IMR-90 (cell line): ENCODE measurements at regions not wholly inside any gene's neighbourhood (a gene's known extent, or its start where the extent isn't known, plus 50 kb on each side); places are given as distances from the start of the nearest gene placed in this dataset.
A peak's percentile ranks its signal among the peaks of the same experiment; 100 is the strongest.

ENCODE experiments used
- ATAC-seq: fragments of 200-7000 bp; cut with Tn5 transposase; 2 replicates; pipeline ENCODE4 v1.9.1; 2020; ENCODE audit warnings: low read depth, mild to moderate bottlenecking, moderate library complexity
- BruUV-seq: library from RNA; stranded (reverse); fragments of 400-500 nt; replicated peaks from 2 replicates; lab custom pipeline; 2021; lab: Mats Ljungman, UMichigan
- CTCF ChIA-PET: fragments of 300-600 bp; formaldehyde crosslinking; extraction: SDS; loops from one replicate; lab custom pipeline; 2021; ENCODE audit warnings: antibody characterized with exemption; lab: Yijun Ruan, JAX
- POLR2A ChIA-PET: fragments of 300-600 bp; sonication (Branson Sonifier 250); formaldehyde crosslinking; loops from one replicate; lab custom pipeline; 2022; ENCODE audit warnings: antibody characterized with exemption; ENCODE audit not compliant: unreplicated experiment; lab: Charles Lee
- DNase-seq: peaks from one replicate; pipeline ENCODE4 v3.0.0; 2013
- H2AFZ ChIP-seq: replicated peaks from 2 replicates; pipeline ENCODE3; 2013; ENCODE audit warnings: low read length, mild to moderate bottlenecking; ENCODE audit not compliant: poor library complexity
- H2AK5ac ChIP-seq: 2 replicates; pipeline ENCODE4 v1.6.1; 2013; ENCODE audit warnings: low read depth, low read length, inconsistent platforms
- H2AK9ac ChIP-seq: replicated peaks from 2 replicates; pipeline ENCODE3; 2013; ENCODE audit warnings: mild to moderate bottlenecking, low read depth, low read length, moderate library complexity; ENCODE audit not compliant: poor library complexity
- H2BK120ac ChIP-seq: 2 replicates; pipeline ENCODE4 v1.6.1; 2013; ENCODE audit warnings: low read depth, low read length, inconsistent platforms
- H2BK15ac ChIP-seq: 3 replicates; pipeline ENCODE4 v1.6.1; 2013; ENCODE audit warnings: low read depth, low read length, inconsistent platforms
- H2BK20ac ChIP-seq: 2 replicates; pipeline ENCODE4 v1.6.1; 2013; ENCODE audit warnings: low read depth, mild to moderate bottlenecking, inconsistent platforms, low read length, moderate library complexity
- H2BK5ac ChIP-seq: 2 replicates; pipeline ENCODE4 v1.6.1; 2013; ENCODE audit warnings: mild to moderate bottlenecking, low read depth, low read length, inconsistent platforms; ENCODE audit not compliant: poor library complexity, severe bottlenecking
- H3K14ac ChIP-seq: replicated peaks from 2 replicates; pipeline ENCODE4 v1.6.1; 2013; ENCODE audit warnings: low read depth, low read length, inconsistent platforms
- H3K18ac ChIP-seq: 2 replicates; pipeline ENCODE4 v1.6.1; 2013; ENCODE audit warnings: low read depth, low read length, control low read depth
- H3K23ac ChIP-seq: 2 replicates; pipeline ENCODE4 v1.6.1; 2013; ENCODE audit warnings: low read depth, low read length, inconsistent platforms
- H3K27ac ChIP-seq: 2 replicates; pipeline ENCODE4 v1.5.1; 2013; ENCODE audit warnings: mild to moderate bottlenecking, control low read depth, low read length; ENCODE audit not compliant: insufficient read depth
- H3K27me3 ChIP-seq: 2 replicates; pipeline ENCODE4 v1.6.1; 2013; ENCODE audit warnings: low read length; ENCODE audit not compliant: control insufficient read depth, insufficient read depth
- H3K36me3 ChIP-seq: 2 replicates; pipeline ENCODE4 v1.6.1; 2013; ENCODE audit warnings: low read length, mixed read lengths; ENCODE audit not compliant: control insufficient read depth, insufficient read depth
- H3K4ac ChIP-seq: 2 replicates; pipeline ENCODE4 v1.6.1; 2013; ENCODE audit warnings: low read depth, low read length, inconsistent platforms
- H3K4me1 ChIP-seq: 2 replicates; pipeline ENCODE4 v1.6.1; 2013; ENCODE audit warnings: low read length, mixed read lengths; ENCODE audit not compliant: control insufficient read depth, insufficient read depth
- H3K4me2 ChIP-seq: 2 replicates; pipeline ENCODE4 v1.6.1; 2013; ENCODE audit warnings: low read depth, mild to moderate bottlenecking, control low read depth, low read length, moderate library complexity
- H3K4me3 ChIP-seq: 2 replicates; pipeline ENCODE4 v1.5.1; 2013; ENCODE audit warnings: low read depth, mild to moderate bottlenecking, control low read depth, low read length, moderate library complexity; ENCODE audit not compliant: insufficient read depth
- H3K56ac ChIP-seq: 2 replicates; pipeline ENCODE4 v1.6.1; 2013; ENCODE audit warnings: low read length, inconsistent platforms; ENCODE audit not compliant: insufficient read depth; ENCODE audit errors: extremely low read depth
- H3K79me1 ChIP-seq, 2 experiments: 2 replicates each; pipeline ENCODE4 v1.6.1; 2013; ENCODE audit warnings: low read length in 2 of 2, inconsistent platforms in 1 of 2, low read depth in 1 of 2
- H3K9ac ChIP-seq: 2 replicates; pipeline ENCODE4 v1.6.1; 2013; ENCODE audit warnings: low read depth, low read length, control low read depth
- H3K9me1 ChIP-seq: 2 replicates; pipeline ENCODE4 v1.6.1; 2013; ENCODE audit warnings: low read length, inconsistent platforms; ENCODE audit not compliant: insufficient read depth
- H3K9me3 ChIP-seq: 2 replicates; pipeline ENCODE4 v1.6.1; 2013; ENCODE audit warnings: low read length; ENCODE audit not compliant: control insufficient read depth, insufficient read depth
- H4K20me1 ChIP-seq: 2 replicates; pipeline ENCODE4 v1.6.1; 2013; ENCODE audit warnings: low read length, inconsistent platforms; ENCODE audit not compliant: insufficient read depth
- H4K5ac ChIP-seq: 2 replicates; pipeline ENCODE4 v1.6.1; 2013; ENCODE audit warnings: mild to moderate bottlenecking, low read depth, low read length, control low read depth
- H4K8ac ChIP-seq, 2 experiments: 2 replicates each; pipeline ENCODE4 v1.6.1; 2013; ENCODE audit warnings: low read depth in 2 of 2, low read length in 2 of 2, control low read depth in 1 of 2, inconsistent platforms in 1 of 2
- H4K91ac ChIP-seq: 2 replicates; pipeline ENCODE4 v1.6.1; 2013; ENCODE audit warnings: low read depth, low read length, inconsistent platforms; ENCODE audit not compliant: insufficient read depth
- BHLHE40 ChIP-seq: fragments of 150-350 bp; IDR thresholded peaks from 2 replicates; pipeline ENCODE4 v1.6.1; 2016; ENCODE audit warnings: mild to moderate bottlenecking, low read depth, low read length
- CEBPB ChIP-seq: IDR thresholded peaks from 2 replicates; pipeline ENCODE4 v1.6.1; 2012; ENCODE audit warnings: low read depth, low read length, improper control_type of control experiment
- CHD1 ChIP-seq: IDR thresholded peaks from 2 replicates; pipeline ENCODE4 v1.6.1; 2012; ENCODE audit warnings: low read depth, low read length, improper control_type of control experiment
- CTCF ChIP-seq: conservative IDR thresholded peaks from 2 replicates; pipeline ENCODE4 v1.5.1; 2012; ENCODE audit warnings: mild to moderate bottlenecking, low read depth, low read length, improper control_type of control experiment
- ELK1 ChIP-seq: fragments of 150-350 bp; IDR thresholded peaks from 2 replicates; pipeline ENCODE4 v1.6.1; 2016; ENCODE audit warnings: low read depth, mild to moderate bottlenecking, low read length, moderate library complexity, borderline replicate concordance
- FOS ChIP-seq: fragments of 150-350 bp; IDR thresholded peaks from 2 replicates; pipeline ENCODE4 v1.6.1; 2016; ENCODE audit warnings: low read depth, low read length
- MAFK ChIP-seq: IDR thresholded peaks from 2 replicates; pipeline ENCODE4 v1.6.1; 2012; ENCODE audit warnings: low read depth, low read length, improper control_type of control experiment
- MAZ ChIP-seq: IDR thresholded peaks from 2 replicates; pipeline ENCODE4 v1.6.1; 2012; ENCODE audit warnings: low read depth, mild to moderate bottlenecking, low read length, improper control_type of control experiment, moderate library complexity, borderline replicate concordance
- MXI1 ChIP-seq: IDR thresholded peaks from 2 replicates; pipeline ENCODE4 v1.6.1; 2012; ENCODE audit warnings: low read depth, mild to moderate bottlenecking, low read length, moderate library complexity, borderline replicate concordance
- NFE2L2 ChIP-seq: fragments of 150-350 bp; IDR thresholded peaks from 2 replicates; pipeline ENCODE4 v1.6.1; 2016; ENCODE audit warnings: low read depth, mild to moderate bottlenecking, low read length
- POLR2A ChIP-seq: IDR thresholded peaks from 2 replicates; pipeline ENCODE4 v1.6.1; 2012; ENCODE audit warnings: mild to moderate bottlenecking, low read depth, low read length
- RAD21 ChIP-seq: IDR thresholded peaks from 2 replicates; pipeline ENCODE4 v1.6.1; 2012; ENCODE audit warnings: low read length, improper control_type of control experiment
- RCOR1 ChIP-seq: IDR thresholded peaks from 2 replicates; pipeline ENCODE4 v1.6.1; 2012; ENCODE audit warnings: mild to moderate bottlenecking, low read length, improper control_type of control experiment; ENCODE audit not compliant: insufficient replicate concordance
- RFX5 ChIP-seq: IDR thresholded peaks from 2 replicates; pipeline ENCODE4 v1.8.0; 2012; ENCODE audit warnings: low read depth, mild to moderate bottlenecking, low read length, moderate library complexity
- SMC3 ChIP-seq: fragments of 150-350 bp; IDR thresholded peaks from 2 replicates; pipeline ENCODE4 v1.6.1; 2016; ENCODE audit warnings: low read depth, mild to moderate bottlenecking, antibody characterized with exemption, low read length, moderate library complexity
- USF2 ChIP-seq: fragments of 150-350 bp; IDR thresholded peaks from 2 replicates; pipeline ENCODE4 v1.6.1; 2017; ENCODE audit warnings: mild to moderate bottlenecking, antibody characterized with exemption, low read length, low read depth
- WGBS, 2 experiments: methylation state at CpG; one replicate each; pipeline versions ENCODE4 v1.1.5 to v1.1.7; 2013; ENCODE audit warnings: missing lambda C conversion rate in 2 of 2; ENCODE audit not compliant: insufficient read length in 1 of 2; ENCODE audit errors: extremely low coverage in 2 of 2; 5-methylcytosine and 5-hydroxymethylcytosine counted together
- dilution Hi-C: fragments of 300-500 bp; cut with HindIII; formaldehyde crosslinking; loops from one replicate; pipeline ENCODE4 v1.14.3; 2018; ENCODE audit warnings: low sequenced_read_pairs; ENCODE audit not compliant: unreplicated experiment
- in situ Hi-C: fragments of 300-500 bp; cut with MboI; formaldehyde crosslinking; loops from 3 replicates; pipeline ENCODE4 v1.14.3; 2019; ENCODE audit warnings: low sequenced_read_pairs, inconsistent platforms, mixed read lengths
- intact Hi-C: fragments of 100-400 bp; cut with micrococcal nuclease; formaldehyde crosslinking; loops from 2 replicates; pipeline ENCODE4 v1.10.0; 2022

- H4K91ac ChIP-seq = no peak overlapping the region
- peak overlapping the region; percentile 42 for H3K18ac ChIP-seq
- CTCF ChIA-PET = interaction anchor here (0.6 kb wide), 1 partner anchor 82 kb away, joined by 4 read pairs; no protein-coding TSS in a partner anchor
- H2AK9ac ChIP-seq = no peak overlapping the region
- H3K4me3 ChIP-seq = no peak overlapping the region
- H3K9me1 ChIP-seq = peaks cover 4% of the 10 kb centered on the region; the same call in 1 of the 2 replicates
- ATAC-seq = no peak
- H3K9ac ChIP-seq = no peak overlapping the region
- peaks cover 9% of the 10 kb centered on the region for H3K4me1 ChIP-seq
- no peaks in the 10 kb centered on the region for H3K36me3 ChIP-seq
- H2AFZ ChIP-seq = no peak overlapping the region
- intact Hi-C loops (no loop called here), in situ Hi-C loops (no loop called here), dilution Hi-C loops (no loop called here)
- H3K14ac ChIP-seq = peak overlapping the region; percentile 61
- POLR2A ChIA-PET = no interaction called here
- H3K79me1 ChIP-seq = no peaks in the 10 kb centered on the region
- no peaks in the 10 kb centered on the region for H4K20me1 ChIP-seq
- H2BK120ac ChIP-seq = peak overlapping the region; percentile 61
- no peak for DNase-seq
- 50% methylated on average over 2 of the region's 6 CpGs; no CpG with 5 or more reads in 1 of the 2 experiments for WGBS, 2 experiments
- no peak overlapping the region for H3K4me2 ChIP-seq
- no peaks in the 10 kb centered on the region for H3K9me3 ChIP-seq
- H2BK15ac ChIP-seq = 0 out of 3 replicates have a peak overlapping the region, but pooled peaks have one; percentile 45
- H2BK5ac ChIP-seq = peak overlapping the region; percentile 34
- no peak overlapping the region for H3K27ac ChIP-seq
- peak overlapping the region; percentile 50; the same call in 1 of the 2 replicates for H3K4ac ChIP-seq
- TF ChIP-seq RFX5 (no peak), ELK1 (no peak), CHD1 (no peak), RCOR1 (no peak), FOS (no peak), CTCF (no peak), CEBPB (no peak), MAZ (no peak), BHLHE40 (no peak), USF2 (no peak), RAD21 (no peak), SMC3 (no peak), POLR2A (no peak), MAFK (no peak), MXI1 (no peak), NFE2L2 (no peak)
- no peak overlapping the region for H4K5ac ChIP-seq
- peak overlapping the region; percentile 60; the same call in 1 of the 2 replicates for H2BK20ac ChIP-seq
- H2AK5ac ChIP-seq = peak overlapping the region; percentile 53; the same call in 1 of the 2 replicates
- H3K27me3 ChIP-seq = no peaks in the 10 kb centered on the region
- no peak overlapping the region for H3K56ac ChIP-seq
- no peak overlapping the region for H3K23ac ChIP-seq
- BruUV-seq = no TSS peak
- peak overlapping the region in 1 of 2 experiments; percentile 41; a peak in 2 of 4 replicates for H4K8ac ChIP-seq
Measured at GRCh38 chr7:80313067-80313626, 178.5 kb downstream of the GNAI1 start.
